ENCODE measurements at regions not wholly inside any gene's neighbourhood (a gene's known extent, or its start where the extent isn't known, plus 50 kb on each side); places are given as distances from the start of the nearest gene placed in this dataset.

DNA sequence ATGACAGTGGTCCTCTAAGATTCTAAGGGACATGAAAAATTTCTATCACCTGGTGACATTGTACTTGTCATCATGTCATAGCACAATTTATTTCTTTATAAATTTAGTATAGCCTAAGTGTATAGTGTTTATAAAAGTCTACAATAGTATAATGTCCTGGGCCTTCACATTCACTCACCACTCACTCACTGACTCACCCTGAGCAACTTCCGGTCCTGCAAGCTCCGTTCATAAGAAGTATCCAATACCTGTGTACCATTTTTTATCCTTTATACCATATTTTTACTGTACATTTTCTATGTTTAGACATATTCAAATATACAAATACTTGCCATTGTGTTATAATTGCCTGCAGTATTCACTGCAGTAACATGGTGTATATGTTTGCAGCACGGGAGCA is 72.8 kb upstream of the DSEL start:
- no peak for DNase-seq (ENCODE audit: low spot score)

GRCh38 chr18:67586101-67586500 is 69.6 kb upstream of the DSEL start:
- DNase-seq (ENCODE audit: low spot score) = no peak

- no peak for DNase-seq (ENCODE audit: low spot score)
Measured at GRCh38 chr18:67583621-67584020, 67.1 kb upstream of the DSEL start.

DNA sequence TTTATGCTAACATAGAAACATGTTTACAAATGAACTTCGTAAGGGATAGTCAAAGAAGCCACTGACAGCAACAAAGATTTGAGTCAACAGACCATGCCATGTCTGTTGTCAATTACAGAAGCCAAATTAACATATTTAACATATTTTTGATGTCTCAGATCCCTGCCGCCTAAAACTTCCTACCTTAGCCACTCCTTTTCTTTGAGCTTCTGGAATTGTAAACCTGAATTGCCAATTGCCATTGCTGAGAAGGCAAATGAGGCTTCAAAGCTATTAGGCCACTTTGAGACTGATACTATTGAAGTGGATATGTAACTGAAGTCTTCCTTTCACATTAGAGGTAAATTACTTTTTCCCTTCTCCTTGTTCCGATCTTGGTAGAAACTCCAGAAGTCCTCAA is 66.0 kb upstream of the DSEL start:
- DNase-seq (ENCODE audit: low spot score) = no peak

DNA sequence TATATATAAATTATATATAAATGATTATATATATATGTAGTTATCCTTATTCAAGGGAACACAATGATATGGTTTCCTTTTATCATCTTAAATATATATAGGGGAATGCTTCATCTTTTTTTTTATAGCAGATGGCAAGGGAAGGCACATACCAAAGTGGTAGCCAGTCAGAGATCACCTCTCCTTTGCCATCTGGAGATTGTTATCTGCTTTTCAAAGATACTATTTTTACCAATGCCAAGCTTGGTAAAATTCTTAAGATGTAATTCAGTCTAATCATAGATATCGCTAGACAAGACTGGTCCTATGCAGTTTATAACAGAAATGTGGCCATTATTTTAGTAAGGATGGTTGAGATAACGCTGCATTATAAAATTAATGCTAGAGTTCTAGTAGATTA is 64.7 kb upstream of the DSEL start:
- DNase-seq (ENCODE audit: low spot score) = no peak

DNA sequence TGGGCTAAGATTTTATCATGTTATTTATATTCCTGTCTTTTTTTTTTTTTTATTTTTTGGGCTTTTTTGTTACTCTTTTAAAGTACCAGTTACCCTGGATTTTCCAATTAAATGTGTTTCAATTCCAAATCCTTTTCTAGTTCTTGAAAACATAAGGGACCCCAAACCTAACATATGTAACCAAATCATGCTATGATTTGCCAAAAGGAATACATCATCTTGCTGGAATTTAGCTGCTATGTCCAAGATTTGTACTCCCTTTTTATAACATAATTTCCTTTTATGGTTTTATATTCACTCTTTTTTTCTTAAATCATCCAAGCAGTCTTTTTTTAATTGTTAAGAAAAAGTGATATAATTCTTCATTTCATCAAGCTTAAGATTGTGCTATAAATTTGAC is 60.9 kb upstream of the DSEL start:
- DNase-seq (ENCODE audit: low spot score) = no peak

DNA sequence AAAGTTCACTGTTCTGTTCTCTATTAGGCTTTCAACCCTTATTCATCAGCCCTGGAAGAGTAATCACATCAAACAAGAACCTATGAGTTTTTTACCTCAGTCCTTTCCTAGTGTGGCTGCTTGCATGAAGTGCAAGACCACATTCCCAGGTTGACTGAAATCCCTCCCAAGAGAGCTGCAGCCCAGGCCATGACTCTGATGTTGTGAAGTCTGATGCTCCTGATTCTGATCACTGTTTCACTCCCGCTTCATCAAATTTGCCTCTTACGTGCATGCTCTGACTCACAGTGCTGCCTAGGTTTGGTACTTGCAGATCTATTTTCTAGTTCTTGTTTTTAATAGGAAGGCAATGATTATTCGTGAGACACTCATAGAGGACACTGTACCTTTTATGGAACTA is 58.2 kb upstream of the DSEL start:
- DNase-seq (ENCODE audit: low spot score) = no peak

- DNase-seq (ENCODE audit: low spot score) = no peak
Measured at GRCh38 chr18:67568166-67568565, 51.6 kb upstream of the DSEL start.
